Right cardiac atrium (tissue), 5 donors: ENCODE measurements at regions not wholly inside any gene's neighbourhood (a gene's known extent, or its start where the extent isn't known, plus 50 kb on each side); places are given as distances from the start of the nearest gene placed in this dataset.

Experiments
- ATAC-seq, 2 donors: fragments of 200-7000 bp; cut with Tn5 transposase; one replicate each; pipeline versions ENCODE4 v1.8.0 to v1.9.1; 2020; ENCODE audit warnings: moderate library complexity in 2 of 2, mild to moderate bottlenecking in 1 of 2
- DNase-seq, 3 donors: peaks; one replicate each; pipeline ENCODE4 v3.0.0-alpha.2; 2020
- H3K27ac ChIP-seq: one replicate; pipeline ENCODE4 v1.5.1; 2013; ENCODE audit warnings: mild to moderate bottlenecking, low read length, control low read depth, moderate library complexity
- H3K27me3 ChIP-seq: one replicate; pipeline ENCODE4 v1.6.1; 2013; ENCODE audit not compliant: control insufficient read depth, insufficient read depth
- H3K4me1 ChIP-seq: one replicate; pipeline ENCODE4 v1.6.1; 2013; ENCODE audit warnings: low read length; ENCODE audit not compliant: control insufficient read depth, insufficient read depth
- H3K4me3 ChIP-seq: one replicate; pipeline ENCODE4 v1.5.1; 2013; ENCODE audit warnings: low read length, control low read depth
- H3K9me3 ChIP-seq: one replicate; pipeline ENCODE4 v1.6.1; 2013; ENCODE audit warnings: low read length; ENCODE audit not compliant: control insufficient read depth
- WGBS: extraction: QIAGEN DNeasy Blood & Tissue Kit; methylation state at CpG from one replicate; pipeline ENCODE4 v1.1.7; 2013; 5-methylcytosine and 5-hydroxymethylcytosine counted together
- intact Hi-C, 4 donors: fragments of 100-400 bp; cut with DNase I; formaldehyde crosslinking; loops; one replicate each; pipeline versions ENCODE4 v1.11.0 to v1.14.0; 2022 to 2023
- donor health status: healthy with polysubstance abuse.
- donor health status: DM: no; HTN: yes; CAD: no.
- donor health status: DM: no; HTN: no; CAD: no.
- donor health status: DM: no; HTN: yes; CAD: no; lungs with severe emphysema.
- donor health status: DM: yes; HTN: yes; CAD: no.

- H3K4me1 ChIP-seq: peaks cover 2% of the 10 kb centered on the region
- ATAC-seq: no peak
- H3K27me3 ChIP-seq: no peaks in the 10 kb centered on the region
- WGBS: 71% methylated on average over 6 of the region's 6 CpGs
- no peak overlapping the region for H3K4me3 ChIP-seq
- H3K9me3 ChIP-seq: no peaks in the 10 kb centered on the region
- intact Hi-C loops: no loop called here
- no peak overlapping the region for H3K27ac ChIP-seq
- no peak for DNase-seq
These were observed 208.8 kb downstream of the RPLP1 start for GRCh38 chr15:69661446-69661845.

GRCh38 chr15:69661871-69662644 lies 209.4 kb downstream of the RPLP1 start:
- ATAC-seq (no peak), DNase-seq (no peak)
- no peak overlapping the region for H3K27ac ChIP-seq
- H3K27me3 ChIP-seq: no peaks in the 10 kb centered on the region
- H3K4me1 ChIP-seq: peaks cover 2% of the 10 kb centered on the region
- intact Hi-C loops: no loop called here
- 70% methylated on average over 9 of the region's 9 CpGs for WGBS
- no peak overlapping the region for H3K4me3 ChIP-seq
- H3K9me3 ChIP-seq: no peaks in the 10 kb centered on the region

DNA sequence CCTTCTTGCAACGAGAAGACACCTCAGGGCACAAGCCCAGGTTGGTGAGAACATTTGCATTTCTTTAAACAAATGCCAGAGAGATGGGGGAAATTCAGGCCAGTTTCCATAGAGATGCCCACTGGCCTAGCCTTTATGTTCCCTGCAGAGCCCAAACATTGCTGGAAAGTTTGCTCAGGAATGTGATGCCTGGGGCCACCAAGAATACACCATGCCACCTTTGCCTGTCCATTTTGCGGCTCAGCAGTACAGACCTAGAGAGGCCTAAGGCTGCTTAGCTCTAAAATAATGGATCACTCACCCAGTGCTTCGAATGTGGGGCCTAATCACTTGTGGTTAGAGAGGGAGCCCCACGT lies 210.0 kb downstream of the RPLP1 start:
- DNase-seq: no peak
- Histone ChIP-seq H3K4me3 (no peak overlapping the region), H3K27me3 (no peaks in the 10 kb centered on the region), H3K27ac (no peak overlapping the region), H3K9me3 (no peaks in the 10 kb centered on the region), H3K4me1 (peaks cover 2% of the 10 kb centered on the region)
- 81% methylated on average over 4 of the region's 4 CpGs for WGBS
- ATAC-seq: no peak
- intact Hi-C loops: no loop called here

DNA sequence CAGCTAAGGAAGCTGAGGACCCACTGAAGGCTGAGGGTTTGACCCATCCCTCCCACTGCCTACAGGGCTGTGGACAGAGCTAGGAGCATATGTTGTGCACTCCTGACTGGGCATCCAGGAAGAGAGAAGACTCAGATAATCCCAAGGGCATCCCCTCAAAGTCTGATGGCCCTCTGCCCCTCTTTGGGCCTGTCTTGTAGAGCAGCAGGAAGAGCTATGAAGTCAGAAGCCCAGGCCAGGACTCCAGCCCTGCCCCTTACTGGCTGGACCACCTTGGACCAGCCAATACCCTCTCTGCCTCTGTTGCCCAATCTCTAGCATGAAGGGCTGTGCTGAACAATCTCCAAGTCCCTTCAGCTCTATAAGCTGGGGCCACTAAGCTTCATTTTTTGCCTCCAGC lies 210.8 kb downstream of the RPLP1 start:
- intact Hi-C loops: no loop called here
- ATAC-seq (no peak), DNase-seq (no peak)
- Histone ChIP-seq H3K9me3 (no peaks in the 10 kb centered on the region), H3K27me3 (no peaks in the 10 kb centered on the region), H3K4me3 (no peak overlapping the region), H3K27ac (no peak overlapping the region), H3K4me1 (peaks cover 2% of the 10 kb centered on the region)

GRCh38 chr15:69663982-69664381 lies 211.4 kb downstream of the RPLP1 start:
- intact Hi-C loops: no loop called here
- DNase-seq: no peak
- Histone ChIP-seq H3K4me3 (no peak overlapping the region), H3K9me3 (no peaks in the 10 kb centered on the region), H3K27ac (no peak overlapping the region), H3K27me3 (no peaks in the 10 kb centered on the region), H3K4me1 (peaks cover 2% of the 10 kb centered on the region)
- ATAC-seq: no peak
- 80% methylated on average over 3 of the region's 3 CpGs for WGBS

DNA sequence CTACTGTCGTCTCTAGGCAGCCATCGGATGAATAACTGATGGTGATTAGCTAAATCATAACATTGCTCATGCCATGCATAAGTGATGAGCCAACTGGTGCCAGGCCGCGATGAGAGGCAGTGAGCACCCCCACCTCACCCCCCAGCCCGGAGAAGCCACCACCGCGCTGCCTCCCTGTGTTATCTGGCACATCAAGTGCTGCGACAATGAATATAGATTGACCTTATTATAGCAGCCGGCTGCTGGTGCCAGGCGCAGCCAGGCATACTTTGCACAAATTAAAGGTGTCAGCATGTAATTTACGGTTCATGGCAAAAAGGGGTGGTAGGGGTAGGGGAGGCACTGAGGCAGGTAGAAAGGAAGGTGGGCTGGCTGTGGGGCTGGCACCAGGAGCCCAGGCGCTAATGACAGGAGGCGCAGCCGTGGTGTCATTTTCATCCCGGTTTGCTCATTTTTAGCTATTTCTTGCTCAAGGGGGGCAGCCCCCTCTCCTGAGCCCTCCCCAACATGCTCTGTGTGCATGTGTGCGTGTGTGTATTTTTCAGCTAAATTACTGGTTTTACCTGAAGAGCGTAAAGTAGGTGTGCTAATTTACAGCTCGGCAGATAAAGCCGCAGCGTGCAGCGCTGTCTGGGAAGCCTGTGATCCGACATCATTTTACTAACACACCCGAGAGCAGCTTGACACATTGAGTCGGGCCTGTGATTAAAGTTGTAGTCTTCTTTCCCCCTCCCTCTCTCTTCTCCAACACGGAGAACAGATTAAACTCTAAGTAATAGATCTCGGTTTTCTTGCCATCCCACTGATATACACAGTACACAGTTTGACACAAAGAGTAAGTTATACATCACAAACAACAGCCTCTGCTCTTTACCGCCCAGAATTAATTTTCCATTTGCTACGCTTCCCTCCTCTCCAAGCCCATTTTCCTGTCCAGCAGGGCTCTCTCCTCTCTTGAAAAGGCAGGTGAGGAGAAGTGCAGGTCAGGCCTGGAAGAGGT lies 212.3 kb downstream of the RPLP1 start:
- ATAC-seq (no peak), DNase-seq (no peak)
- WGBS: 57% methylated on average over 28 of the region's 28 CpGs
- no peak overlapping the region for H3K27ac ChIP-seq
- H3K9me3 ChIP-seq: no peaks in the 10 kb centered on the region
- no peaks in the 10 kb centered on the region for H3K27me3 ChIP-seq
- intact Hi-C loops: no loop called here
- H3K4me1 ChIP-seq: peaks cover 2% of the 10 kb centered on the region
- H3K4me3 ChIP-seq: no peak overlapping the region

GRCh38 chr15:69665641-69666111 lies 213.1 kb downstream of the RPLP1 start:
- DNase-seq (peak in 1 of 3 donors; percentile 30), ATAC-seq (peak in 1 of 2 donors; percentile 24)
- 29% methylated on average over 10 of the region's 10 CpGs for WGBS
- Histone ChIP-seq H3K4me3 (no peak overlapping the region), H3K27ac (no peak overlapping the region), H3K4me1 (peaks cover 2% of the 10 kb centered on the region), H3K27me3 (no peaks in the 10 kb centered on the region), H3K9me3 (no peaks in the 10 kb centered on the region)
- intact Hi-C loops: no loop called here

DNA sequence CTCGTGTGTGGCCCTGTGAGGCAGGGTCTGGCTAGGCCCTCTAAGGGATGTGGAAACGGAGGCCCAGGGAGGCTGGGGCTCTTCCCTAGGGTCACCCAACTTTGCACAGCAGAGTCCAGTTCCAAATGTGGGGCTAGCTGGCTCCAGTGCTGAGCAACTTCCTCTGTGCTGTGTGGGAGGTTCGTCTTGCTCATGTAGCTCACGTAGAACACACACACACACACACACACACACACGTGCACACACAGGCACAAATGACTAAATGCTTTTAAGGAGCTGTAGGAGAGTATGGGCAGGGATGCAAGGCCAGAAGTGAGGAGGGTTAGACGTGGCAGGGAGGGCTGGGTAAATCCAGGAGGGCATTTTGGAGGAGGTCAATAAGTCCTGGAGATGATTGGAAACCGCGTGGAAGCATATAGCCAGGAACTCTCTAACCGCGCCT lies 213.8 kb downstream of the RPLP1 start:
- DNase-seq (peak in 1 of 3 donors; percentile 72), ATAC-seq (peak; percentile 27 to 30)
- H3K27me3 ChIP-seq: no peaks in the 10 kb centered on the region
- H3K4me1 ChIP-seq: peaks cover 2% of the 10 kb centered on the region
- WGBS: 64% methylated on average over 10 of the region's 10 CpGs
- intact Hi-C loops: no loop called here
- H3K27ac ChIP-seq: no peak overlapping the region
- H3K9me3 ChIP-seq: no peaks in the 10 kb centered on the region
- H3K4me3 ChIP-seq: no peak overlapping the region

DNA sequence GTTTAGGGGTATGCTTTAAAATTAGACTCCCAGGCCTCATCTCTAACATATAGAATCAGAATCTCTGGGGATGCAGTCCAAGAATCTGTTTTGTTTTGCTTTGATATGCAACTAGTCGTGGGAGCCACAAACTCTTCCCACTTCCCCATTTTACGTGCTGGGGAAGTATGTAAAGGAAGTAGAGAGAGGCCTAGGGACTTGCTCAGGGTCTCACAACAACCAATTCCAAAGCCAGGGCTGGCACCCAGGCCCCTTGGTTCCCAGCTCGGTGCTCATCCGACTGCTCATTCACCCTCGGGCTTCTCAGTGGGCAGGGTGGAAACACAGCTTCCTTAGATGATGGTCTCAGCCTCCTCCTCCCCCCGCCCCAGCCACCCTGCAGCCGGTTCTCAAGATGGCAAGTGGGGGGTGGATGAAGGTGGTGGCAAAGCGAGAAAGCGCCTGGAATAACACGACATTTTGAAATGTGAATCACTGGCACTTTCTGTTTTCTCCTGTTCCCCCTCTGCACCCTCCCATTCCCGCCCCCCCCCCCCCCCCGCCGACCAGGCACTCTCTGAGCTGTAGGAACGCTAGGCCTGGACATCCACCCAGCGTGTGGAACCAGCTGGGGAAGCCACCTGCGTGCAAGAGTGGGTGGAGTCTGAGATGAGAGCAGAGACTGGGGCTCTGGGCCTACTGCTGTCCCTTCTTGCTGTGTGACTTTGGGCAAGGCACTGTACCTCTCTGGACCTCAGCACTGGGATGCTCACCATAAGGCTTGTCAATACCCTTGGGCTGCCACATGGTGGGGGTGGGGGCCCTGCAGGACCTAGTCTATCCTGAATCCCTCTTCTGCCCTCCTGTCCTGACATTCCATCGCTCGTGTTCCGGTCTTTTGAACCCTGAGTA lies 214.5 kb downstream of the RPLP1 start:
- 71% methylated on average over 19 of the region's 19 CpGs for WGBS
- Histone ChIP-seq H3K4me3 (no peak overlapping the region), H3K9me3 (no peaks in the 10 kb centered on the region), H3K27ac (no peak overlapping the region), H3K27me3 (no peaks in the 10 kb centered on the region), H3K4me1 (peaks cover 2% of the 10 kb centered on the region)
- DNase-seq: no peak
- ATAC-seq: no peak
- intact Hi-C loops: no loop called here

GRCh38 chr15:69668039-69668705 lies 215.6 kb downstream of the RPLP1 start:
- DNase-seq (no peak), ATAC-seq (no peak)
- H3K9me3 ChIP-seq: no peaks in the 10 kb centered on the region
- 63% methylated on average over 6 of the region's 6 CpGs for WGBS
- no peak overlapping the region for H3K27ac ChIP-seq
- no peaks in the 10 kb centered on the region for H3K27me3 ChIP-seq
- intact Hi-C loops: no loop called here
- peaks cover 2% of the 10 kb centered on the region for H3K4me1 ChIP-seq
- no peak overlapping the region for H3K4me3 ChIP-seq
